ENCODE measurements at regions not wholly inside any gene's neighbourhood (a gene's known extent, or its start where the extent isn't known, plus 50 kb on each side); places are given as distances from the start of the nearest gene placed in this dataset.
A peak's percentile ranks its signal among the peaks of the same experiment; 100 is the strongest.

DNA sequence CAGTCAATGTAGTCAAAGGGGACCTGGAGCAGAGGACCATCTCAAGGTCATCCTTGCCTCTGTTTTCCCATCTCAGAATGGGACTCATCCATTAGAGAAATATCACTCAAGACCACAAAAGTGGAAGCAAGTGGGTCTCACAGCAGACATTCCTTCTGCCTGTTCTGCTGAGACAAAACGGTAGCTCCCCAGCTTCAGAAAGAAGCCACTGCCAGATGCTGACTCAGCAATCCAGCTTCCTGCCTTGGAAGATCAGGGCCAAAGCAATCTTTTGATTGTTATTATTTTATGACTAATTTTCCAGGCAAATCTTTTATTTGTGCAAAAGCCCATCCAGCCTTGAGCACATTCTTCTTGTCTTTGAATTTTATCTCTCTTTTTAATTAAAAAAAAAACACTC is 86.8 kb downstream of the CCT6B start:
- no peak for DNase-seq
- no peak for ATAC-seq (ENCODE audit: poor library complexity)
- intact Hi-C loops (cut with DNase I) = no loop called here

DNA sequence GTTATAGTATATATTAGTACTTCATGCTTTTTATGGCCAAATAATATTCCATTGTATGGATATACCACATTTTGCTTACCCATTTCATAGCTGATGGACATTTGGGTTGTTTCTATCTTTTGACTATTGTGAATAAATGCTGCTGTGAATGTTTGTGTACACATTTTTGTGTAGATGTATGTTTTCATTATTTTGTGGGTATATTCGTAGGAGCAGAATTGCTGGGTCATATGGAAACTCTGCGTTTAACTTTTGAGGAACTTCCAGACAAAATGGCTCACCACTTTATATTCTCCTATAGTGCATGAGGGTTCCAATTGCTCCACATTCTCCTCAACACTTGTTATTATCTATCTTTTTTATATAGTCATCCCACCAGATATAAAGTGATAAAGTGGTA is 88.6 kb downstream of the CCT6B start:
- DNase-seq = no peak
- intact Hi-C loops (cut with DNase I) = no loop called here
- ATAC-seq (ENCODE audit: poor library complexity) = no peak

DNA sequence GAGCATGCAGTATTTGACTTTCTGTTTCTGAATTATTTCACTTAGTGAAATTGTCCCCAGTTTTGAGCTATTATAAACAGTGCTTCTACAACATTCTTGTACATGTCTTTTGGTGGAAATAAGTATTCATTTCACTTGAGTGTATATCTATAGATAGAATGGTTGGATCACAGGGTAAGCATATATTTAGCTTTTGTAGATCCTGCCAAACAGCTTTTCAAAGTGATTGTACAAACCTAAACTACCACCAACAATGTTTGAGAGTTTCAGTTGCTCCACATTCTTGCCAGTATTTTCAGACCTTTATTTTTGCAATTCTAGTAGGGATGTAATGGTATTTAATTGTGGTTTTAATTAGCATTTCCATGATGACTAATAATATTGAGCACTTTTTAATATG is 91.6 kb downstream of the CCT6B start:
- intact Hi-C loops (cut with DNase I) = no loop called here
- no peak for ATAC-seq (ENCODE audit: poor library complexity)
- DNase-seq = no peak

DNA sequence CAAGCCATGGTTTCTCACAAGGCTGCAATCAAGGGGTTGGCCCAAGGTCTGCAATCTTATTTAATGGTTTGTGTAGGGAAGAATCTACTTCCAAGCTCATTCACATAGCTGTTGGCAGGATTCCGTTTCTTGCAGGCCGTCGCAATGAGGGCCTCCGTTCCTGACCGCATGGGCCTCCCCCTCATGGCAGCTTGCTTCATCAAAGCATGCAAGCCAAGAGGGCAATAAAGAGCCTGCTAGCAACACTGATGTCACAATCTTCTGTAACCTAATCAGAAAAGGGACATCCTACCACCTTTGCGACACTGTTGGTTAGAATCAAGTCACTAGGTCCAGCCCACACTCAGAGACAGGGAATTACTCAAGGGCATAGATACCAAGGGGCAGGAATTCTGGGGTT is 95.5 kb downstream of the CCT6B start:
- ATAC-seq (ENCODE audit: poor library complexity) (no peak), DNase-seq (no peak)
- intact Hi-C loops (cut with DNase I) = no loop called here

DNA sequence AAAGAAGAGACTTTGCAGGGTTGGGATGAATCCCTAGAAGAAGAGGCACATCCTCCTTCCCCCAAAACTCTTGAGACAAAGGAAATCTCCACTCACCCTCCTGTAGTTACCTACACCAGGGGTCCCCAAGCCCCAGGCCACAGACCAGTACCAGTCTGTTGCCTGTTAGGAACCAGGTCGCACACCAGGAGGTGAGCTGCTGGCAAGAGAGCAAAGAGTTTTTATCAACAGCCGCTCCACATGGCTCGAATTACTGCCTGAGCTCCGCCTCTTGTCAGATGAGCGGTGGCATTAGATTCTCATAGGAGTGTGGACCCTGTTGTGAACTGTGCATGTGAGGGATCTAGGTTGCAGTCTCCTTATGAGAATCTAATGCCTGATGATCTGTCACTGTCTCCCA is 98.9 kb downstream of the CCT6B start:
- DNase-seq (no peak), ATAC-seq (ENCODE audit: poor library complexity) (no peak)
- intact Hi-C loops (cut with DNase I) = no loop called here

DNA sequence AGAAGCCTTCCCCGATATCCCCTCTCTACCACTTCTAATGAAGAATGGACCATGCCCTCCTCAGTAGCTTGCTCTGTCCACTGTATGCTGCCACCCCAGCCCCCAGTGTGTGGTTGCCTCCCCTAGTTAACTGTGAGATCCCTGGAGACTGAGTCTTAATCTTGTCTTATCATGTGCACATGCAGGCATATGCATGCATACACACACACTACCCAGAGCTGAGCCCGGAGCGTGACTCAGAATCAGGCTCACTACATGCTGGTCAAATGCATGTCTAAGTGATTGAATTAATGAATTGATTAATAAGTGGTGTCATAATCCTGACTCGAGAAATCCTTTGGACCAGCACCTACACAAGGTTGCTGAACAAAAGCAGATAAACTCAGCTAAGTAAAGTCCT is 99.4 kb downstream of the CCT6B start:
- ATAC-seq (ENCODE audit: poor library complexity) = no peak
- intact Hi-C loops (cut with DNase I) = no loop called here
- DNase-seq = no peak

DNA sequence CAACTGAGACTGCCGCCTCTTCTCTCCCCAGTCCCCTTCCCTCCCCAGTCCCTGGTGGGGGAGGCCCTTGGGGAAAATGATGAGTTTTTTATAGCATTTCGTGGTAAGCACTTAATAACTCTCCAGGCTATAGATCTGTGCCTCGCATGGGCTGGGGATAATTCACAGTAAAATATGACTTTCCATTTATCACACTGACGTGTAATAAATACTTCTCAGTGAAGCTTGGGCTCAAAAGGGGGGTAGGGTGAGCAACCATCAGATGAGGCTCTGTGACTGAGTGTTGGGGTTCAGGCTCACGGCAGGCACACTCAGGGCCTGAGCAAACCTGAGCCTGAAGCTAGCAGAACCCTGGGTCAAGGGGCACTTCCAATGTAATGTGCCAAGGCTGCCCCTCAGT is 101.6 kb downstream of the CCT6B start:
- ATAC-seq (ENCODE audit: poor library complexity) (no peak), DNase-seq (no peak)
- intact Hi-C loops (cut with DNase I) = no loop called here

DNA sequence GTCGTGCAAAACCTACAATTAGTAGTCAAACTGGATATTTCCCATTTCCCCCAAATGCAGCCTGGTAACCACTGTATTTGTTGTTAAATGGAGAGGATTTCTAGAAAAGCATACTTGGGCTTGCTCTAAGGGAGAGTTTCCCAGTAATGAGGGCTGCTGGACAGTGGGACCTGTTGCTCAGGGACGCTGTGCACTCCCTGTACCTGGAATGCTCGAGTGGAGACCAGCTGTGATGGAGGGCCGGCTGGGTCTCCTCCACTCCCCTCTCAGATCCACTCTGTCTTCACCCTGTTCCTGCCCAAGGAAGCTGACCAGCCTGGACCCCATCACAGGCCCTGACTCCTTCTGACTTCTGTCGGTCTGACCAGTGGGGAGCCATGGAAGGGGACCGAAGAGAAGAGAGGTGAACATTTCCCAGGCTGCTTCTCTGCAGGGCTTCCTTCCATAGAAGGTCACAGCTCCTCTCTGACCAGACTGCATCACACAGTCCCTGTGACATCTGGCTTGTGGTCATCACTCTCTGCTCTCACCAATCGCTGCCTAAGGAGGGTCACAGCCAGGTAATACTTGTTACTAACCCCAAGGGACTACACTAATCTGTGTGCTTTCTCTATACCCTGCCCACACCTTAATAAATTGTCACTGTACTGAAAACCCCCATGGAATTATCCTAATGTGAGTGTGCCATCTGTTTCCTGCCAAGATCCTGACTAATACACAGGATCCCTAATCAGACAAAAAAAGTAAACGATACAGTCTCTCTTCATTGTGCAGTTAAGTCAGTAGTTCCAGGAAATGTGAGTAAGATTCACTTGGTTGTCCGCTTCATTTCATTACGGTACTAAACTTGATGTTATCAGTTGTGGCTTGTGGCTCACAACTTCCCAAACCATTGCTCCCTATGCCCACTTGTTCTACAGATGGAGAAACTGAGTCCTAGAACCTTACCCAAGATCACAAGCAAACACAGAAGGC is 102.4 kb downstream of the CCT6B start:
- ATAC-seq (ENCODE audit: poor library complexity) (no peak), DNase-seq (no peak)
- intact Hi-C loops (cut with DNase I) = no loop called here

DNA sequence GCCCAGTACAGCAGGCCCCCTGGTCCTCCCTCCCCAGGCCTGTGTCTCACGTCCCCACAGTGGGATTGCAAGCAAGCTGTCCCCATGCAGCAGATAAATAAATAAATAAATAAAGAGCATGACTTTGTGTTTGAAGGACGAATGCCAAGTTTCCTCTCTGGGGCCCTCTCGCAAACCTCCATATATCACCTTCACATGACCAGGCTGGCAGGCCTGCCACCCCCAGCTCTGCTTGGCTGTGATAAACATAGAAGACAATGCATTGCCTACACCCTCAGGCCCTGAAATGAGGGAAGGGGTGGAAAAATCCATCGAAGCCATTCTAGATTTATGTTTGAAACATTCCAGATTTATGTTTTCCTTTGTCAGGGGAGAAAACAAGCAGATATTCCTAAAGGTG is 107.3 kb downstream of the CCT6B start:
- intact Hi-C loops (cut with DNase I) = no loop called here
- DNase-seq (no peak), ATAC-seq (ENCODE audit: poor library complexity) (peak; percentile 18)

DNA sequence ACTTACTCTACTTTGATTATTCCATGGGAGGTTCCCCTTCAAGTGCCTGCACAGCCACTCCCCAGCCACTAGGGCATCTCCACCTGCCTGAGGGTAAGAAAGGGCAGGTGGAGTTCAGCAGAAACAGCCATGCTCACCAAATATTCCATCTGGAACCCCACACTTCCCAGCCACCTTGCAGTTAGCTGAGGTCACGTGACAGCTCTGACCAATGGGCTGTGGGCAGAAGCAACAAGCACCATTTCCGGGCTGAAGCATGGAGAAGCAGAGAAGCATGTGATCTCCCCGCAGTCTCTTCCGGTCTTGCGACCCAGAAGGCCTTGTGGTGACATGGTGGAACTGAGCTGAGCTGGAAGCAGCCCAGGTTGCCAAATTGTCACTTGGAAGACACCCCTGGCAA is 108.6 kb downstream of the CCT6B start:
- no peak for DNase-seq
- ATAC-seq (ENCODE audit: poor library complexity) = no peak
- intact Hi-C loops (cut with DNase I) = no loop called here

DNA sequence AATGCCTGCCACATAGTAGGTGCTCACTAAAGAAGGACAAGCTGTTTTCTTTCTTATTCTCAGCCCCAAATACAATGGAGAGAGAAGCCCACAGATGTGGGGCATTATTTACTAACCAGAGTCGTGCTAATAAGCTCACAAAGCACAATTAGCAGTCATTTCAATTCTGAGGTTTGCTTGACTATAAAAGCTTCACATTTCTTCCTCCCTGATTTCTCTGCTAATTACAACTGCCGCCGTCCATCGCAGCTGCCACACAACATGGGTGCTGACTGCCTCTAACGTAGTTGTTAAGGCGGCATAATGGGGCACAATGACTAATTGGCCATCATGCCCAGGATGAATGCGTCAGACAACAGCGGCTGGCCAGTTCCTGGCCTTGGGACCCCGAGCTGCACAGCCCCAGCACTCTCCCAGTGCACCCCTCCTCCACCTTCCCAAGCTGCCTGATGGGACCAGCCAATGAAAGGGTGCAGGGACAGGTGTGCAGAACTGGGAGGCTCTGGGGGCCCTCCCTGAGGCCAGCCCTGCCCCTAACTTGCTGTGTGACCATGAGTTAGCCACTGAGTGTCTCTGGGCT is 109.2 kb downstream of the CCT6B start:
- intact Hi-C loops (cut with DNase I) = no loop called here
- no peak for DNase-seq
- no peak for ATAC-seq (ENCODE audit: poor library complexity)

DNA sequence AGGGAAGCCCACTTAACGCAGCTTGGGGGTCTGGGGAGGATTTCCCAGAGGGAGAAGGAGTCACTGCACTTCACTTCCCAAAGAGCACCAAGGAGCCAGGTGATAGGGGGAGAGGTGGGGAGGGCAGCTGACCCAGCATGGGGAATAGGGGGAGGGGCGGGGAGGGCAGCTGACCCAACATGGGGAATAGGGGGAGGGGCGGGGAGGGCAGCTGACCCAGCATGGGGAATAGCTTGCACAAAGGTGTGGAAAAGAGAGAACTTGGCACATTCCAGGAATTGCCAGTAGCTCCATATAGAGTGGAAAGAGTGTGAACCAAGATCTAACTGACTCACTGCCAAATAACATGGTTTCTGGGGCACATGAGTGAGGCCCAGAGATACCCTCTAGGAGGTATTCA is 110.3 kb downstream of the CCT6B start:
- ATAC-seq (ENCODE audit: poor library complexity) (no peak), DNase-seq (no peak)
- intact Hi-C loops (cut with DNase I) = no loop called here

DNA sequence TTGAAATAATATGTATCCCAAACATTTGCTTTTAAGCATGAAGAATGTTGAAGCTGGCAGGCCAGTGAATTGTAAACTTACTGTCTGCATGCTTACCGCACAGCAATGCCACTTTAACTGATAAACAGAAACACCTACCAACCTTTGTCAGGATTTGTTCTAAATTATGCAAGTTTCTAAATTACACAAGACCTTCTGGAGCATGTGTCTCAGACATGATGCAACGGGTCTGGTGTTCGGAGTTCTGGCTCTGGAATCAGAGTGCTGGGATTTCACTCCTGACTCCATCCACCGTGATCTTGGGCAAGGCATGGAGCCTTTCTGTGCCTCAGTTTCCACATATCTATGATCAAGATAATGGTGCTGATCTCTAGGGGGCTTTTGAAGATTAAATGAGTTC is 111.2 kb downstream of the CCT6B start:
- intact Hi-C loops (cut with DNase I) = no loop called here
- no peak for DNase-seq
- ATAC-seq (ENCODE audit: poor library complexity) = no peak

DNA sequence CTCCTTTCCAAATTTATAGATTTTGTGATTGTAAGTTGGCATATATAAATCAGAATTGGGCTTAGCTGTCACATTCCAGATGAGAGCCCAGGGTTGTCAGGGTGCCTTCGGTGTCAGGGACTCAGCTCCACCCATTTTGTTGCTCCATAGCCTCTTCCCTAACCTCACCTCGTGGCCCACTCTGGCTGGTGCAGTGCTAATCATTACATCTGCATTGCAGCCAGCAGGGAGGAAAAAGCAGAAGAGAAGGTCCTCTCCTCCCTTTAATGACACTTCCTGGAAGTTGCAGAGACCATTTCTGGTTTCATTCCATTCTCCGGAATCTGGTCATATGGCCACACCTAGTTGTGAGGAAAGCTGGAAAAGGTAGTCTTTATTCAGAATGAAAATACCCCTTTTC is 113.3 kb downstream of the CCT6B start:
- ATAC-seq (ENCODE audit: poor library complexity) = no peak
- intact Hi-C loops (cut with DNase I) = no loop called here

DNA sequence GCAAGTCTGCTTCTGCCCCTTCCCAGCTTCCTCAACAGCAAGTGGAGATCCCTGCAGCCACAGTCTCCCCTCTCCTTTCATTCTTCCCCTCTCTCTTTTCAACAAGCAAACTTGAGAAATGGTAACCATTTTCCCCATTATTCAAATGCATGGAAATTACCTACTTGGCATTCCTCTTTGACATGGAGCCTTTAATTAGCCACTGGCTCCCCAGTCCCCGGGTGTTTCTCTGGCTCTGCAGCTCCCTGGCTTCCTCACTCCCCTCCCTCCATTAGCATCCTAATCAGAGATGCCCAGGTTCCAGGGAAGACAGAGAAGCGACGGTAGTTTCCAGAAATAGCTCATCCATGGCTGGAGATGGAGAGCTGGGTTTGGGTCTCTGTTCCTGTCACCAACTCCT is 116.0 kb downstream of the CCT6B start:
- DNase-seq (no peak), ATAC-seq (ENCODE audit: poor library complexity) (no peak)
- intact Hi-C loops (cut with DNase I) = no loop called here

More for the DNA sequence above, 113.3 kb downstream of the CCT6B start:
- DNase-seq = no peak

DNA sequence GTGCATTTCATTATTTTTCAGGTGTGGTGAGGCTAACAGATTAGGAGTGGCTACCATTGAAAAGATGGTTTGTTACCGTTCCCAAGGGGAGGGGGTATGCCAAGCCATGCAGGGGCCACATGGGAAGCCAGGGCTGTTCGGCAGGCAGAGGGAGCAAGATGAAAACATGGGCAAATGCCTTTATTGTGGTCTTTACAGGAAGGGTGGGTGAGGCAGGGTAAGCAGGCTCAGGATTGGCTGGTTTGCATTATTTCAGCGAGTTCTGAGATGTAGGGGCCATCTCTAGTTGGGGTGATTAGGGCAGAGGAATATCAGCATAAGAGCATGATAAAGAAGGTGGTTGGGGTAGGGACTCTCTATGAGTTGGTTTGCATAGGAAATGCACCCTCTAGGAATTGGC is 117.6 kb downstream of the CCT6B start:
- ATAC-seq (ENCODE audit: poor library complexity) = no peak
- DNase-seq = no peak
- intact Hi-C loops (cut with DNase I) = no loop called here

DNA sequence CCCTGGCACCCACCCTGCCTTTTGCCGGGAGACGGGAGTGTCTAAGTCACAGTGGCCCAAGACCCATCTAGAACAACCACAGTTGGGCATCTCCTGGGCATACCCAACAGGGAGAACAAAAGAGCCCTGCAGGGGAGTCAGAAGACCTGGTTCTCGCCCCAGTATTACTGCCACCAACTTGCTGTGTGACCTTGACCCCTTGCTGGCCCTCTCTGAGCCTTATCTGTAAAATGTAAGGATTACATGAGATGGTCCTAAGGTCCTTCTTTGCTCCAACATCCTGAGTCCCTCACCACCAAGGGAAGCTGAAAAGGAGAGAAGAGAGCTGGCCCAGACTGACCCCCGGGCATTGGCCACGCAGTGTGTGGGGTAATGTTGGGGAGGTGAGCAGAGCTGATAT is 119.0 kb downstream of the CCT6B start:
- DNase-seq (no peak), ATAC-seq (ENCODE audit: poor library complexity) (no peak)
- intact Hi-C loops (cut with DNase I) = no loop called here

DNA sequence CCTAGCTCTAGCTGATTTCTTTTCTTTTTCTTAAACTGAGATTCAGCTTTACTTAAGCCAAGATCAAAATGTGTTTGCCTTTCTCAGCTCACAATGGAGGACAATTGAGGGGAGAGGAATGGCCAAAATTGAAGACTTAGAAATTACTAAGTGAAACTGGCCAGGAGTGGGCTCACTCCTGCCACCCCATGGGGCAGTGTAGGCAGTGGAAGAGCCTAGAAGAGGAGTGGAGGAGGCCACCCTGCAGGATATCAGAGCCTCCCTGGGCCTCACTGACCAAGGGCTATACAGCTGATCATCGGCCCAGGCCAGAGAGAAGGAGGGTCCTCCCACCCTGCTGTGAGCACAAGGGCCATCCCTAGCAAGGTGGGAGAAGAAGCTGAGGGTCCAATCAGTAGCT is 119.8 kb downstream of the CCT6B start:
- intact Hi-C loops (cut with DNase I) = no loop called here
- no peak for ATAC-seq (ENCODE audit: poor library complexity)
- DNase-seq = no peak

DNA sequence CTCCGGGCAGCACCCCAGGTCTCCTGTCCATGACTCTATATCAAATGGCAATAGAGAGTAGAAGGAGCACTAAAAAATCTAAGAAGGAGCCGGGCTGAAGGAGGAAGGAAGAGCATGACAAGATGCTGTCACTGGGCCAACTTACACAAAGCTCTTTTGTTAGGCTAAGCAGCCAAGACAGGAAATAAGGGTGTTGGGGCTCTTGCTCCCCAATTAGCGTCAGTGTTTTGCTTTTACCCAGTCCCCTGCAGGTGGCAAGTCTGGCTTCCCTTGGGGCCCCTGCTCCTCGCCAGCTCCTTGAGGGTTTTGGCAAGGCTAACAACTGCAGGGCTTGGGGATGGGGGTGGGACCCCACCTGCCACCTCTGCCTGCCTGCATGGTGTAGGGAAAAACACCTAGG is 120.5 kb downstream of the CCT6B start:
- DNase-seq (no peak), ATAC-seq (ENCODE audit: poor library complexity) (no peak)
- intact Hi-C loops (cut with DNase I) = no loop called here

DNA sequence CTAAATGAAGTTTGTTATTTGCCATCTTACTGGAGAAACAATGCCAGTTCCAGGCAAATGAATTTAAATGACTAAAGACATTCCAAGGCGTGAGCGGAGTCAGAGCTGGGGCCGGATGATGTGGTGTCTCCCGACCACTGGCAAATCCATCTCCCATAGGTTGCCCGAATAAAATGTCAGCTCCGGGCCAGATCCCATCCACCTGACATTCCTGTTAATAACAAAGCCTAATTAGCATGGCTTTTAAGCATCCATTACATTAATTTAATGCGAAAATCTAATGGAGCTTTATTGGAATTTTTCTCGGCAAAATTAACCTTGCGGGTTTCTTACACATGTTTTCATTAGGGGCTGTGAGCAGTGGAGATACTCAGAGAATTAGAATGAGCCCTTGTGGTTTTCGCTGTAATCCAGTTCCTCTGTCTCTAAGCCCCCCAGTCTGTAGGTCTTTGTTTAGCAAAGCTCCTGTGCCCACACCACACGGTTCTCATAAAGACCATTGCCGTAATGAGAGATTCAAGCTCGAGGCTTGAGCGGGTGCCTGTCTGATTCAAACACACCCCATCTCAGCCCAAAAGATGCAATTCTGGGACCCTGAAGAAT is 123.3 kb downstream of the CCT6B start:
- ATAC-seq (ENCODE audit: poor library complexity) (no peak), DNase-seq (no peak)
- intact Hi-C loops (cut with DNase I) = no loop called here
